ENCODE measurements at regions not wholly inside any gene's neighbourhood (a gene's known extent, or its start where the extent isn't known, plus 50 kb on each side); places are given as distances from the start of the nearest gene placed in this dataset.
"Not testable (repeated sequence)": the region's sequence is repeated elsewhere in the genome, so short reads cannot be mapped to it uniquely, and the experiment has no call there.

DNA sequence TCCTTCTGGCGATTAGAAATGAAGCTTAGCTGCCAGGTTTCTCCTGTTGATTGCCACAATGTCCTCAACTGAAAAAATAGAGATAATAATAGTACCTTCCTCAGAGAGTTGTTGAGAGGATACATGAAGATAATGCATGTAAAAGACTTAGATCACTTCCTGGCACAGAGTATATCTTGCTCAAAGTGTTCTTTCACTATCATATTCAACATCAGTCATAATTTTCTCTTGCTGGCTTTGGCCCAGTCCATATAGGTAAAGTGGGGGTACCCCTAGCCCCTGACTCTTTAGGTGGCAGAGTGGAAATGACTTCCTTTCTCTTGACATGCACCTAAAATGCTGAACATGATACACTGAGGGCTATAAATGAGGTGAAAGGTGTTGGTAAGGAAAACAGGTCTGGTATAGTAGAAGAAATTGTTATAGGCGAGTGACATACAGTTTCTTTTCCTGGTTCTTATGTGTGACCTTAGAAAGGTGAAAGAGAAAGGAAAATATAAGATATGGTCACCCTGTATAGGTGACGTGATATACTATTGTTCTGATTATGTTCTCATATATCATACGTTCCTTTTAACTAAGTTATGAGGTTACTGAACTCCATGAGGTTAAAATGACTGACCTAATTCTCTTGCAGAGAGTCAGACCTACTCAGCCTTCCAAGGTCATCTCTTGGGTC lies 209.9 kb upstream of the DEPDC1 start:
- no peaks in the 10 kb centered on the region for H3K9me3 ChIP-seq (ENCODE audit: control insufficient read depth, insufficient read depth, low read length)
- no peaks in the 10 kb centered on the region for H3K4me1 ChIP-seq (ENCODE audit: insufficient read depth, low read length)
- no peaks in the 10 kb centered on the region; the same call in 1 of the 2 replicates for H3K36me3 ChIP-seq (ENCODE audit: insufficient read depth, low read length)
- no peak overlapping the region for H3K9ac ChIP-seq (ENCODE audit: low read depth, low read length)

DNA sequence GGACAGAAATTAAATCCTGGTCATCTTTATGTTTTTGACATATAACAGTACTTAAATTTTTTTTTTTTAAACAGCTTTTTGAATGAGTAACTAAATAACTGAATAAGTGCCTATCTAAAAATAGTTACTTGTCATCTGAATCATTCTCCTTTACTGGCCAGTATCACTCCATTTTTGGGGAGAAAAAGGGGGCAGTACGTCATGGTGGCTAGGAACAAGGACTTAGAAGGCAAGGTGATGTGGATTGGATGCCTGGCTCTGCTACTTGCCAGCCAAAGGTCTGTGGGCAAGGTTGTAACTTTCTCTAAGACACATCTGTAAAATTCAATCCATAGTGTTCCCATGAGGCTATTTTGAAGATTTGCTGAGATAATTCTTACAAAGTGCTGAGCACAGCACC lies 220.4 kb upstream of the DEPDC1 start:
- no peaks in the 10 kb centered on the region for H3K36me3 ChIP-seq (ENCODE audit: insufficient read depth, low read length)
- no peak overlapping the region for H3K9ac ChIP-seq (ENCODE audit: low read depth, low read length)
- no peaks in the 10 kb centered on the region for H3K9me3 ChIP-seq (ENCODE audit: control insufficient read depth, insufficient read depth, low read length)
- H3K4me1 ChIP-seq (ENCODE audit: insufficient read depth, low read length) = no peaks in the 10 kb centered on the region

GRCh38 chr1:68720476-68720875 lies 223.6 kb upstream of the DEPDC1 start:
- Histone ChIP-seq H3K36me3 (ENCODE audit: insufficient read depth, low read length) (no peaks in the 10 kb centered on the region), H3K9ac (ENCODE audit: low read depth, low read length) (no peak overlapping the region)

GRCh38 chr1:68723791-68724190 lies 226.9 kb upstream of the DEPDC1 start:
- Histone ChIP-seq H3K9me3 (ENCODE audit: control insufficient read depth, insufficient read depth, low read length) (no peaks in the 10 kb centered on the region), H3K36me3 (ENCODE audit: insufficient read depth, low read length) (no peaks in the 10 kb centered on the region), H3K9ac (ENCODE audit: low read depth, low read length) (no peak overlapping the region), H3K4me1 (ENCODE audit: insufficient read depth, low read length) (no peaks in the 10 kb centered on the region)

More at GRCh38 chr1:68720476-68720875, 223.6 kb upstream of the DEPDC1 start:
- Histone ChIP-seq H3K4me1 (ENCODE audit: insufficient read depth, low read length) (no peaks in the 10 kb centered on the region), H3K9me3 (ENCODE audit: control insufficient read depth, insufficient read depth, low read length) (no peaks in the 10 kb centered on the region)

DNA sequence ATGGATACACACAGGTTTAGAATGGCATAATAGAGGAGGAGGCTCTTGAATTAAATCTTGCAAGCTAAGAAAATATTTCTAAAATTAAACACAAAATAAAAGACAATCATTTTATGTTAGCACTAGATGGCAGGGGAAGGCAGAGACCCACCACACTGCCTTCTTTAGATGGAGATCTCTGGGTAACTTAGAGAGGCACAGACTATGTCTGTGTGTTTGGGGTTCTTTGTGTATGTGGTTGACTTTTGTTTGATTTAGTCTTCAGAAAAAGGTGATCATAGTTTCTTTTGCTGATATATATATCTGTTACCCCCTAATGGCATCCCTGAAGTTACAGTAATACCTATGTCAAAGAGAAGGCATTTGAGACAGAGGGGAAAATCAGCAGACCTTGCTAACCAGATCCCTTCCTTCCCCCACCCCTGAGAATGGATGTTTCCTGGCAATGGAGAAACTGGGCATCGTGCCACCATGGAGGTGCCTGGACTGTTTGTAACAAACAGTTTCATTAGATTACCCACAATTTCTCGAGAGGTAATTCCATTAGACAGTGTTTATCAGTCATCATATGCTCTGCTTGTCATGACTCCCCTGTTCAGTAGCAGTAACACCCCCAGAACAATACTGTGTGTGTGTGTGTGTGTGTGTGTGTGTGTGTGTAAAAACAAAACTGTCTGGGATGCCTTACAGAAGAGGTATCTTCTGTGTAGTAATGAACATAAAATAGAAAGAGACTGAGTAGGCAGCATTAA lies 228.3 kb upstream of the DEPDC1 start:
- Histone ChIP-seq H3K9ac (ENCODE audit: low read depth, low read length) (no peak overlapping the region), H3K4me1 (ENCODE audit: insufficient read depth, low read length) (no peaks in the 10 kb centered on the region), H3K9me3 (ENCODE audit: control insufficient read depth, insufficient read depth, low read length) (no peaks in the 10 kb centered on the region), H3K36me3 (ENCODE audit: insufficient read depth, low read length) (no peaks in the 10 kb centered on the region)

DNA sequence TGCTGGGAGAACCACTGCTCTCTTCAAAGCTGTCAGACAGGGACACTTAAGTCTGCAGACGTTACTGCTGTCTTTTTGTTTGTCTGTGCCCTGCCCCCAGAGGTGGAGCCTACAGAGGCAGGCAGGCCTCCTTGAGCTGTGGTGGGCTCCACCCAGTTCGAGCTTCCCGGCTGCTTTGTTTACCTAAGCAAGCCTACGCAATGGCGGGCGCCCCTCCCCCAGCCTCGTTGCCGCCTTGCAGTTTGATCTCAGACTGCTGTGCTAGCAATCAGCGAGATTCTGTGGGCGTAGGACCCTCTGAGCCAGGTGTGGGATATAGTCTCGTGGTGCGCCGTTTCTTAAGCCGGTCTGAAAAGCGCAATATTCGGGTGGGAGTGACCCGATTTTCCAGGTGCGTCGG lies 242.6 kb upstream of the DEPDC1 start:
- H3K4me1 ChIP-seq (ENCODE audit: insufficient read depth, low read length); H3K9ac ChIP-seq (ENCODE audit: low read depth, low read length); H3K9me3 ChIP-seq (ENCODE audit: control insufficient read depth, insufficient read depth, low read length); H3K36me3 ChIP-seq (ENCODE audit: insufficient read depth, low read length): not testable (repeated sequence)

- Histone ChIP-seq H3K9ac (ENCODE audit: low read depth, low read length) (no peak overlapping the region), H3K4me1 (ENCODE audit: insufficient read depth, low read length) (no peaks in the 10 kb centered on the region), H3K36me3 (ENCODE audit: insufficient read depth, low read length) (no peaks in the 10 kb centered on the region), H3K9me3 (ENCODE audit: control insufficient read depth, insufficient read depth, low read length) (no peaks in the 10 kb centered on the region)
Measured at GRCh38 chr1:68745011-68745410, 248.1 kb upstream of the DEPDC1 start.

DNA sequence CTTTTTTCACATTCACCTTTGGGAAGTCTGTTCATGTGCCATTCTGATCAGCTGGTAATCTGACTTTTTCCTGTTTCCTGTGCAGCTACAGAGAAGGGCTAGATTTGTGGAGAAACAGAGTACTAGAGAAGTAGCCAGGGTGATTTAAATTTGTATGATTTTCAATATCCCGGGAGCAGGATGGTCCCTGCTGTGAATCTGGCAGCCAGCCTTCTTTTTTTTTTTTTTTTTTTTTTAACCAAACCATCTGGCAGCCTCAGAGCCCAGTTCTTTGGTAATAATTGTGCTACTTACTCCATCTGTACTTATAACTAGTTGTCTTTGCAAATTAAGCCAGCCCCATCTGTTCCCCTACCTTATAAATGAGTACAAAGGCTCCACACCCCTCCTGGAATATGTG lies 248.6 kb upstream of the DEPDC1 start:
- H3K9ac ChIP-seq (ENCODE audit: low read depth, low read length) = no peak overlapping the region
- no peaks in the 10 kb centered on the region for H3K36me3 ChIP-seq (ENCODE audit: insufficient read depth, low read length)
- H3K4me1 ChIP-seq (ENCODE audit: insufficient read depth, low read length) = no peaks in the 10 kb centered on the region
- no peaks in the 10 kb centered on the region for H3K9me3 ChIP-seq (ENCODE audit: control insufficient read depth, insufficient read depth, low read length)

- H3K4me1 ChIP-seq (ENCODE audit: insufficient read depth, low read length) = no peaks in the 10 kb centered on the region
- no peaks in the 10 kb centered on the region for H3K9me3 ChIP-seq (ENCODE audit: control insufficient read depth, insufficient read depth, low read length)
- H3K36me3 ChIP-seq (ENCODE audit: insufficient read depth, low read length) = no peaks in the 10 kb centered on the region
- H3K9ac ChIP-seq (ENCODE audit: low read depth, low read length) = no peak overlapping the region
Measured at GRCh38 chr1:68746378-68746777, 249.5 kb upstream of the DEPDC1 start.

DNA sequence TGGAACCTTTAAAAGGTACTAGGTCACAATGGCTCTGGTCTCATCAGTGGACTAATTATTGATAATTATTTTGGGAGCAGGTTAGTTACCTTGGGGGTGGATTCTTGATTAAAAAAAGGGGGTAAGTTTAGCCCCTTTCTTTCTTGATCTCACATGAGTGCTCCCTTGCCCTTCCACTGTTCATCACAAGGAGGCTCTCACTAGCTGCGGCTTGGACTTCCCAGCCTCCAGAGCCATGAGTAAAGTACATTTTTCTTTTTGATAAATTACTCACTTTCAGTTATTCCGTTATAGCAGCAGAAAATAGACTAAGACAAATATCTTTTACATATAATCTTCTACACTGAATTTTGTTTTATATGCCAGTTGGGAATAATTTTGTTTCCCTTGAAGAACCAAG lies 254.8 kb upstream of the DEPDC1 start:
- Histone ChIP-seq H3K9ac (ENCODE audit: low read depth, low read length) (no peak overlapping the region), H3K4me1 (ENCODE audit: insufficient read depth, low read length) (no peaks in the 10 kb centered on the region), H3K9me3 (ENCODE audit: control insufficient read depth, insufficient read depth, low read length) (no peaks in the 10 kb centered on the region), H3K36me3 (ENCODE audit: insufficient read depth, low read length) (no peaks in the 10 kb centered on the region)

GRCh38 chr1:68758666-68759209 lies 261.9 kb upstream of the DEPDC1 start:
- no peaks in the 10 kb centered on the region for H3K36me3 ChIP-seq (ENCODE audit: insufficient read depth, low read length)
- no peaks in the 10 kb centered on the region for H3K9me3 ChIP-seq (ENCODE audit: control insufficient read depth, insufficient read depth, low read length)
- no peaks in the 10 kb centered on the region for H3K4me1 ChIP-seq (ENCODE audit: insufficient read depth, low read length)
- H3K9ac ChIP-seq (ENCODE audit: low read depth, low read length) = no peak overlapping the region

GRCh38 chr1:68767941-68768340 lies 271.1 kb upstream of the DEPDC1 start:
- Histone ChIP-seq H3K36me3 (ENCODE audit: insufficient read depth, low read length) (no peaks in the 10 kb centered on the region), H3K9me3 (ENCODE audit: control insufficient read depth, insufficient read depth, low read length) (no peaks in the 10 kb centered on the region), H3K4me1 (ENCODE audit: insufficient read depth, low read length) (no peaks in the 10 kb centered on the region), H3K9ac (ENCODE audit: low read depth, low read length) (no peak overlapping the region)

DNA sequence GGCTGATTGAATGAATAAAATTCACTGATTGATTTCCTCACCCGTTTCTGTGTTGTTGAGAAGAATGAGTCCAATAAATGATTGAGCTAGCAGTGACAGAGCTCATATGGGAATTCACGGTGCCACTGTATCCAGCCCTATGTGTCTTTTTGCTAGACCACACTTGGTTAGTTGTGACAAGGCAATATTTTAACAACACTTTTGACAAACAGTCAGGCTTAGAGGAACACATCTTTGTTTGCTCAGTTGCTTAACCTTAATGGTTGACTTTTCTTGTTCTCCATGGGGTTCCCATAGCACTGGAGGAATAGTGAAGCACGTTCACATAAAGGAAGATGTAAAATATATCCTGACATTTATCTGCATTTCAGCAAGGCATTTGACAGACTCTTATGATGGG lies 273.9 kb upstream of the DEPDC1 start:
- H3K9ac ChIP-seq (ENCODE audit: low read depth, low read length) = no peak overlapping the region
- H3K36me3 ChIP-seq (ENCODE audit: insufficient read depth, low read length) = no peaks in the 10 kb centered on the region
- H3K9me3 ChIP-seq (ENCODE audit: control insufficient read depth, insufficient read depth, low read length) = no peaks in the 10 kb centered on the region
- H3K4me1 ChIP-seq (ENCODE audit: insufficient read depth, low read length) = no peaks in the 10 kb centered on the region

DNA sequence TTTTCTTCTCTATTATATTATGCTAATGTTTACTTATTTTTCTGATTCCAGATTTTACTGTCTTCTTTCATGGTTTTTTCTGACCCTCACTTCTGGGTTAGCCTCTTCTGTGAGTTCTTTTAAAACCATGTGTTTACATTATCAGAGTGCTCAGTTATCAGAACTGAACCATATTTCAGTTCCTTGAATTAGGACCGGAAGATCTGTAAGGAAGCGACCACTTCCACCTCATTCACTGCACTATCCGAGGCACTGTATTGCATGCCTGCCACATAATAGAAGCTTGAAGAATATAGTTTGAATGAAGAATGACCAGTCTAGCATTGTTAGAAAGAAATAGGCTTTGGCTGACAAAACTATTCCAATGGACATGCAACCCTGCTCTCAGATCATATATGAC lies 281.0 kb upstream of the DEPDC1 start:
- Histone ChIP-seq H3K9me3 (ENCODE audit: control insufficient read depth, insufficient read depth, low read length) (peaks cover 11% of the 10 kb centered on the region), H3K36me3 (ENCODE audit: insufficient read depth, low read length) (no peaks in the 10 kb centered on the region), H3K9ac (ENCODE audit: low read depth, low read length) (no peak overlapping the region), H3K4me1 (ENCODE audit: insufficient read depth, low read length) (no peaks in the 10 kb centered on the region)

DNA sequence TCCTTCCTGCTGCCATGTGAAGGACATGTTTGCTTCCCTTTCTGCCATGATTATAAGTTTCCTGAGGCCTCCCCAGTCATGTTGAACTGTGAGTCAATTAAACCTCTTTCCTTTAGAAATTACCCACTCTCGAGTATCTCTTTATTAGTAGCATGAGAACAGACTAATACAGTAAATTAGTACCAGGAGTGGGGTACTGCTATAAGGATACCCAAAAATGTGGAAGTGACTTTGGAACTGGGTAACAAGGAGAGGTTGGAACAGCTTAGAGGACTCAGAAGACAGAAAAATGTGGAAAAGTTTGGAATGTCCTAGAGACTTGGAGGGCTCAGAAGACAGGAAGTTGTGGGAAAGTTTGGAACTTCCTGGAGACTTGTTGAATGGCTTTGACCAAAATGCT lies 283.0 kb upstream of the DEPDC1 start:
- not testable (repeated sequence) for H3K9ac ChIP-seq (ENCODE audit: low read depth, low read length); H3K36me3 ChIP-seq (ENCODE audit: insufficient read depth, low read length); H3K4me1 ChIP-seq (ENCODE audit: insufficient read depth, low read length)
- peaks cover 11% of the 10 kb centered on the region for H3K9me3 ChIP-seq (ENCODE audit: control insufficient read depth, insufficient read depth, low read length)

Measured in ES-I3 (cell line).